GM13977 (cell line): ENCODE measurements at regions not wholly inside any gene's neighbourhood (a gene's known extent, or its start where the extent isn't known, plus 50 kb on each side); places are given as distances from the start of the nearest gene placed in this dataset.

Source experiments
- DNase-seq: peaks from one replicate; pipeline ENCODE4 v3.0.0; 2012; ENCODE audit warnings: low spot score
- in situ Hi-C: fragments of 300-500 bp; cut with MboI; formaldehyde crosslinking; loops from one replicate; pipeline ENCODE4 v1.12.0; 2022; ENCODE audit warnings: low sequenced_read_pairs, low pct_unique_long_range_greater_than_20kb, mixed read lengths, inconsistent platforms; ENCODE audit not compliant: unreplicated experiment
- TF ChIP-seq, protein P1 (sequence below): IDR thresholded peaks from 2 replicates; pipeline ENCODE4 v1.5.1; 2012; ENCODE audit warnings: mild to moderate bottlenecking, control low read depth; ENCODE audit not compliant: insufficient read depth; ENCODE audit errors: extremely low read depth, missing control alignments

DNA sequence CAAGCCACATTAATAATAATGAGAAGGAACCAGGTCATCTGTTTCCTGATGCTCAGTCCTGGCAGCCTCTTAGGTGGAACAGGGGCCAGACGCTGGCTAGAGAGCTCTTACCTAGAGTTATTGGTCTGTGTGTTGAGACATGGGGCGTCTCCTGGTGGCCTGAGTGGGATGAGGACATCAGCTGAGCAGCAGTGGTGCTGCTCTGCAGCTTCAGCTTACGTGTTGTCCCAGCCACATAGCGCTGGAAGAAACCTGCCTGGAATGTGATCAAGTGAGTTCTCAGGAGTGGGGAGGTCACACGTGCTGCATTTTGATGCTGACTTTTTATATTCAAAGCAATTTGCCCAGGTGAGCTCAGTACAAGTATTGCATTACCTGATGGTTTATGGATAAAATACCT lies 355.4 kb downstream of the CDH26 start:
- in situ Hi-C loops: no loop called here
- DNase-seq: no peak
- TF ChIP-seq, protein P1, sequence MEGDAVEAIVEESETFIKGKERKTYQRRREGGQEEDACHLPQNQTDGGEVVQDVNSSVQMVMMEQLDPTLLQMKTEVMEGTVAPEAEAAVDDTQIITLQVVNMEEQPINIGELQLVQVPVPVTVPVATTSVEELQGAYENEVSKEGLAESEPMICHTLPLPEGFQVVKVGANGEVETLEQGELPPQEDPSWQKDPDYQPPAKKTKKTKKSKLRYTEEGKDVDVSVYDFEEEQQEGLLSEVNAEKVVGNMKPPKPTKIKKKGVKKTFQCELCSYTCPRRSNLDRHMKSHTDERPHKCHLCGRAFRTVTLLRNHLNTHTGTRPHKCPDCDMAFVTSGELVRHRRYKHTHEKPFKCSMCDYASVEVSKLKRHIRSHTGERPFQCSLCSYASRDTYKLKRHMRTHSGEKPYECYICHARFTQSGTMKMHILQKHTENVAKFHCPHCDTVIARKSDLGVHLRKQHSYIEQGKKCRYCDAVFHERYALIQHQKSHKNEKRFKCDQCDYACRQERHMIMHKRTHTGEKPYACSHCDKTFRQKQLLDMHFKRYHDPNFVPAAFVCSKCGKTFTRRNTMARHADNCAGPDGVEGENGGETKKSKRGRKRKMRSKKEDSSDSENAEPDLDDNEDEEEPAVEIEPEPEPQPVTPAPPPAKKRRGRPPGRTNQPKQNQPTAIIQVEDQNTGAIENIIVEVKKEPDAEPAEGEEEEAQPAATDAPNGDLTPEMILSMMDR: no peak

DNA sequence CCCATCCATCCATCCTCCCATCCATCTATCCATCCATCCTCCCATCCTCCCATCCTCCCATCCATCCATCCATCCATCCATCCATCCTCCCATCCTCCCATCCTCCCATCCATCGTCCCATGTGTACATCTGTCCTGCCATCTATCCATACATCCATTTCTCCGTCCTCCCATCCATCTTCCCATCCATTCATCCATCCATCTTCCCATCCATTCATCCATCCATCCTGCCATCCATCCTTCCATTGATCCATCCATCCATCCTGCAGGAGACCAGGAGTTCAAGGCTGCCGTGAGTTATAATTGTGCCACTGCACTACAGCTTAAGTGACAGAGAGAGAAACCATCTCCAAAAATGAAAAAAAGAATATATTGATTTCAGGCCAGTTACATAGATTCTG lies 356.5 kb downstream of the CDH26 start:
- in situ Hi-C loops: no loop called here
- DNase-seq: no peak
- TF ChIP-seq, protein P1: no peak

DNA sequence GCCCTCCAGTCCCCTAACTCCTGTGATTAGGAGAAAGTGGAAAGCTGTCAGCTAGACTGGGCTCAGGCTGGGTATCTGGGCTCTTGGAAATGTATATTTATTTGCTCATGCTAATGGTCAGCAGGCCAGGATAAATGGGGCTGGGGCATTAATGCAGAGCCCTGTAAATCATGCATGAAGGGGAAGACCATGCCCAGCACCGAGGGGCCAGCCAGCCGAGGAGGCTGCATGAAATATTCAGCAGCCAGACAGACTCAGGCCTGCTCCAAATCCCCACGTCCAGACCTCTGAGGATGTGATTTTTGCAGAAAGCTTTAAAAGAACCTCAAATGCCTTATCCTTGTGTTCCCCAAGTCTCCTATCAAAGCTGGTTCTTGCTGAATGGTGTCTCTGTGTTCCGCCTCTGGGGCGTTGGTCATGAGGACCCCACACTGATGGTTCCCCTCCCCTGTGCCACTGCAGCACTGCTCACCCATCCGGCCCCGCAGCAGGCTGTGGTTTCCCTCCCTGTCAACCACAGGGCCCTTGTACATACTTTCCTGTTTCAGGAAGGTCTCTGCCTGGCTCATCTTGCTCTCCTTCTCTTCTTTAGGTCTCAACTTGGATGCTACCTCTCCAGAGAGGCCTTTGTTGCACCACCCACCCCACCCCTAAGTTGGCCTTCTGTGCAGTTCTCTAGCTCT lies 358.4 kb downstream of the CDH26 start:
- TF ChIP-seq, protein P1: no peak
- in situ Hi-C loops: no loop called here

DNA sequence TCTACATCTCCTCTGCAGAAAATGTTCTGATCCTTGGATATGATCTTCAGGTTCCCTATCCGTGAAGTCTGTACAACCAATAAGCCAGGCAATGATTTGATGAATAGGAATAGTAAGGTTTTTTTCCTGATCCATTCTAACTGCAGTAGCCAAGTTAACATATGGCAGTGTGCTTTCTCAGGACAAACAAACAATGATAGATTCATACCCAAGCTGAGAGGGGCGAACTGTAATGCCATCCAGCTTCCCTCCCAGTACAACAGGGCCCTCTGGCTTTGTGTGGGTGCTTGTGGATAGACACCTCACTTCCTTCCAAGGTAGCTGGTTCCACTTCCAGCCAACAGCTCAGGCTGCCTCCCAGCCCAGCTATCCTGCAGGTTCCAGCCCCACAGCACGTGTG lies 359.2 kb downstream of the CDH26 start:
- in situ Hi-C loops: no loop called here
- no peak for DNase-seq
- TF ChIP-seq, protein P1: no peak

More for the DNA sequence above, 358.4 kb downstream of the CDH26 start:
- no peak for DNase-seq

DNA sequence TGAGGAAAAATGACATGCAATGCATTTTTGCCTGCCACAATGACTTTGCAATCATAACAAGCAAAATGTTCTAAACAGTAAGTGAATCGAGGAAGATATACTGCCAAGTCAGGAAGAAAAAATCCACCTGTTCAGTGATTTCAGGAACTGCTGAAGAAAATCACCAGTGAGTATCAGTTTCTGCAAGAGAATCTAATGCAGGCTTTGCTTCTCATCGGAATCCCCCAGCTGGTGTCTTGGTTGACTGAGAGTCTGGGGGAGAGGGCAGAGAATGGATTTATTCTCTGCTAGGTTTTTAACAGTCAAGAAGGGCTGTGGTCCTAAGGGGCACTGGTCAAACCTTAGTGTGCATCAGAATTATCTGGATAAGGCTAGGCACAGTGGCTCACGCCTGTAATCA lies 363.4 kb downstream of the CDH26 start:
- in situ Hi-C loops: no loop called here
- TF ChIP-seq, protein P1: no peak
- DNase-seq: no peak

DNA sequence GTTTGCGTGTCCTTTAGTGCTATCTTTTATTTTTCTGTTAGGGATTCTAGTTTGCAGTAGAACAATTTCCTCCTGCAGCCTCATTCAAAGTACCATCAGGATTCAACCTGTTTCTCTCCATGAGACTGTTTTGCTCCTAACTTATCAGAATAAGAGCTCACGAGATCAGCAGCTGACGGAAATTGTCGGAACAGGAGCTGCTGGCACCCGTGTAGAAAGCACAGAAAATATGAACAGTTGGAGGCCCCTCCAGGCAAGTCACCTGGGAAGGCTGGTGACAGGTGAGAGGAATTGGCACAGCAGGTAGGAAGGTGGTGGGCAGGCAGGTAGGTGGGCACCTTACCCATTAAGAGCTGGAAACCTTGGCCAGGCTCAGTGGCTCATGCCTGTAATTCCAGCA lies 368.6 kb downstream of the CDH26 start:
- in situ Hi-C loops: no loop called here
- no peak for DNase-seq
- TF ChIP-seq, protein P1: no peak

DNA sequence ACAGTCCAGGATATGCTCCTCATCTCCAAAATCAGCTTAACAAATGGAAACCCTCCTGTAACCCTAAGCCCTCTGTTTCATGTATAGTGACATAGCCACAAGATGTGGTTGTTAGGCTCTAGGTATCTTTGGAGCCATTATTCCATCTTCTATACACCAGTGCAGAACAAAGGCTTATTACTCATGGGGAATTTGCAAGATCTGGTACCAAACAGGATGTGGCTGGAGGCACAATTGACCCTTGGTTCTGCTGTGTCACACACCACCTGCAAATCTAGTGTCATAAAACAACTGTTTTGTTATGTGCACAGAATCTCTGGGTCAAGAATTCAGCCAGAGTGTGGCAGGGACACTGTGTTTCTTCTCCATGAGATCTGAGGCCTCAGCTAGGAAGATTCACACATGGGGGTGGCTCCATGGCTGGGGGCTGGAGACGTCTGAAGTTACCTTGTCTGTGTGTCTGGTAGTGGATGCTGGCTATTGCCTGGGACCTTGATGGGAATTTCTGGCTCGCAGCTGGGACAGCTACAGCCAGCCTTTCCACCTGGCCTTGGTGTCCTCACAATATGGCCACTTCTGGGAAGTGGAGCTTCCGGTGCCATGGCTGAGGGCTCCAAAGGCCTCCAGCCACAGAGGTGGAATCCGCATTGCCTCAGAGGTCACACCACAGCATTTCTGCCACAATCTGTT lies 369.9 kb downstream of the CDH26 start:
- in situ Hi-C loops: no loop called here
- no peak for DNase-seq
- TF ChIP-seq, protein P1: no peak
